ENCODE measurements at regions not wholly inside any gene's neighbourhood (a gene's known extent, or its start where the extent isn't known, plus 50 kb on each side); places are given as distances from the start of the nearest gene placed in this dataset.

DNA sequence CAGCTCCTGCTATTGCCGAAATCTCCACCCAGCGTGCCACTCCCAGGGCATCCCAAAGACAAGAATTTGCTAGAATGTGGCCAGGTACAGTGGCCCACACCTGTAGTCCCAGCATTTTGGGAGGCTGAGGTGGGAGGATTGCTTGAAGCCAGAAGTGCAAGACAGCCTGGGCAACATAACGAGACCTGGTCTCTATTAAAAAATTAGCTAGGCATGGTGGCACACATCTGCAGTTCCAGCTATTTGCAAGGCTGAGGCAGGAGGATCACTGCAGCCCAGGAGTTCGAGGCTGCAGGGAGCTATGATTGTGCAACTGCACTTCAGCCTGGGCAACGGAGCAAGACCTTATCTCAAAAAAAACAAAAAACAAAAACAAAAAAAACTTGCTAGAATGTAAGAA is 73.3 kb upstream of the LYZL2 start:
- TF ChIP-seq, protein P1, sequence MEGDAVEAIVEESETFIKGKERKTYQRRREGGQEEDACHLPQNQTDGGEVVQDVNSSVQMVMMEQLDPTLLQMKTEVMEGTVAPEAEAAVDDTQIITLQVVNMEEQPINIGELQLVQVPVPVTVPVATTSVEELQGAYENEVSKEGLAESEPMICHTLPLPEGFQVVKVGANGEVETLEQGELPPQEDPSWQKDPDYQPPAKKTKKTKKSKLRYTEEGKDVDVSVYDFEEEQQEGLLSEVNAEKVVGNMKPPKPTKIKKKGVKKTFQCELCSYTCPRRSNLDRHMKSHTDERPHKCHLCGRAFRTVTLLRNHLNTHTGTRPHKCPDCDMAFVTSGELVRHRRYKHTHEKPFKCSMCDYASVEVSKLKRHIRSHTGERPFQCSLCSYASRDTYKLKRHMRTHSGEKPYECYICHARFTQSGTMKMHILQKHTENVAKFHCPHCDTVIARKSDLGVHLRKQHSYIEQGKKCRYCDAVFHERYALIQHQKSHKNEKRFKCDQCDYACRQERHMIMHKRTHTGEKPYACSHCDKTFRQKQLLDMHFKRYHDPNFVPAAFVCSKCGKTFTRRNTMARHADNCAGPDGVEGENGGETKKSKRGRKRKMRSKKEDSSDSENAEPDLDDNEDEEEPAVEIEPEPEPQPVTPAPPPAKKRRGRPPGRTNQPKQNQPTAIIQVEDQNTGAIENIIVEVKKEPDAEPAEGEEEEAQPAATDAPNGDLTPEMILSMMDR (IDR thresholded peaks at IDR 0.05) = no peak
- TF ChIP-seq POLR2A (IDR thresholded peaks at IDR 0.05) = no peak

Measured in uterus (tissue), 2 donors.